ENCODE measurements at regions not wholly inside any gene's neighbourhood (a gene's known extent, or its start where the extent isn't known, plus 50 kb on each side); places are given as distances from the start of the nearest gene placed in this dataset.

GRCh38 chr7:106165337-106165736 lies 53.2 kb upstream of the SYPL1 start:
- DNase-seq (ENCODE audit: low read depth) = no peak

GRCh38 chr7:106163257-106163656 lies 51.1 kb upstream of the SYPL1 start:
- no peak for DNase-seq (ENCODE audit: low read depth)
